Common myeloid progenitor, CD34-positive (primary cell): ENCODE measurements at regions not wholly inside any gene's neighbourhood (a gene's known extent, or its start where the extent isn't known, plus 50 kb on each side); places are given as distances from the start of the nearest gene placed in this dataset.

Experiments
- CTCF ChIA-PET: fragments of 350-600 bp; sonication (Branson Sonifier 250); formaldehyde crosslinking; loops from one replicate; lab custom pipeline; 2021; ENCODE audit warnings: antibody characterized with exemption; lab: Charles Lee
- POLR2A ChIA-PET: fragments of 350-600 bp; sonication (Branson Sonifier 250); formaldehyde crosslinking; loops from one replicate; lab custom pipeline; 2021; ENCODE audit warnings: antibody characterized with exemption; lab: Charles Lee
- DNase-seq, 3 donors: peaks; one replicate each; pipeline versions ENCODE4 v3.0.0 to v3.0.0-alpha.2; 2013
- H3K27ac ChIP-seq, 2 experiments: 1 replicate in 1 of 2; 2 replicates in 1 of 2; pipeline ENCODE4 v1.7.0; 2013; ENCODE audit warnings: inconsistent platforms in 2 of 2, low read length in 2 of 2, mild to moderate bottlenecking in 2 of 2, low read depth in 1 of 2, moderate library complexity in 1 of 2; ENCODE audit not compliant: severe bottlenecking in 2 of 2, insufficient read depth in 1 of 2, poor library complexity in 1 of 2
- H3K27me3 ChIP-seq, 5 experiments: replicated peaks in 2 of 5; 1 replicate in 3 of 5; 2 replicates in 2 of 5; pipeline versions ENCODE4 v1.6.1 to v1.7.0; 2013; ENCODE audit warnings: low read length in 4 of 5, mild to moderate bottlenecking in 2 of 5, moderate library complexity in 2 of 5, inconsistent platforms in 1 of 5; ENCODE audit not compliant: insufficient read depth in 5 of 5, control insufficient read depth in 4 of 5
- H3K36me3 ChIP-seq, 4 experiments: 1 replicate in 2 of 4; 2 replicates in 2 of 4; pipeline versions ENCODE4 v1.6.1 to v1.7.0; 2013; ENCODE audit warnings: low read length in 3 of 4, control low read depth in 1 of 4, mild to moderate bottlenecking in 1 of 4; ENCODE audit not compliant: control insufficient read depth in 4 of 4, insufficient read depth in 4 of 4
- H3K4me1 ChIP-seq, 4 experiments: 1 replicate in 3 of 4; 2 replicates in 1 of 4; pipeline versions ENCODE4 v1.6.1 to v1.7.1; 2013; ENCODE audit warnings: low read length in 3 of 4, mild to moderate bottlenecking in 3 of 4, control low read depth in 1 of 4, inconsistent platforms in 1 of 4, moderate library complexity in 1 of 4; ENCODE audit not compliant: control insufficient read depth in 4 of 4, insufficient read depth in 4 of 4; ENCODE audit errors: control extremely low read depth in 1 of 4
- H3K4me3 ChIP-seq, 7 experiments: 1 replicate in 4 of 7; 2 replicates in 3 of 7; pipeline versions ENCODE4 v1.5.1 to v1.7.0; 2013; ENCODE audit warnings: mild to moderate bottlenecking in 7 of 7, low read length in 6 of 7, moderate library complexity in 6 of 7, inconsistent platforms in 2 of 7, low read depth in 2 of 7, control low read depth in 1 of 7; ENCODE audit not compliant: insufficient read depth in 4 of 7, control insufficient read depth in 1 of 7; ENCODE audit errors: extremely low read depth in 1 of 7
- H3K9me3 ChIP-seq, 5 experiments: 1 replicate in 4 of 5; 2 replicates in 1 of 5; pipeline versions ENCODE4 v1.6.1 to v1.7.1; 2013; ENCODE audit warnings: low read length in 4 of 5, mild to moderate bottlenecking in 2 of 5, inconsistent platforms in 1 of 5, low read depth in 1 of 5, moderate library complexity in 1 of 5; ENCODE audit not compliant: control insufficient read depth in 4 of 5, insufficient read depth in 2 of 5; ENCODE audit errors: control extremely low read depth in 1 of 5
- WGBS: methylation state at CpG from one replicate; pipeline ENCODE4 v1.1.5; 2013; ENCODE audit not compliant: insufficient coverage; 5-methylcytosine and 5-hydroxymethylcytosine counted together

GRCh38 chr10:121085367-121085766 lies 234.2 kb downstream of the WDR11 start:
- DNase-seq = no peak
- Histone ChIP-seq H3K9me3 (no peaks in the 10 kb centered on the region), H3K4me3 (no peak overlapping the region), H3K27me3 (peaks cover 0 to 16% (median 6%) of the 10 kb centered on the region in 5 experiments), H3K36me3 (no peaks in the 10 kb centered on the region), H3K4me1 (no peaks in the 10 kb centered on the region), H3K27ac (no peak overlapping the region)
- 77% methylated on average over 5 of the region's 6 CpGs for WGBS
- CTCF ChIA-PET = interaction anchor here (1.2 kb wide), 1 partner anchor 15 kb away, joined by 3 read pairs; no protein-coding TSS in a partner anchor
- POLR2A ChIA-PET = no interaction called here

- no peaks in the 10 kb centered on the region for H3K4me1 ChIP-seq
- no peaks in the 10 kb centered on the region for H3K36me3 ChIP-seq
- ChIA-PET POLR2A (no interaction called here), CTCF (no interaction called here)
- H3K27ac ChIP-seq = no peak overlapping the region
- no peak for DNase-seq
- H3K27me3 ChIP-seq = peaks cover 0 to 15% (median 6%) of the 10 kb centered on the region in 5 experiments
- 97% methylated on average over 9 of the region's 9 CpGs for WGBS
- H3K9me3 ChIP-seq = peaks cover 0 to 1% (median 0%) of the 10 kb centered on the region in 5 experiments
- no peak overlapping the region for H3K4me3 ChIP-seq
Observed at GRCh38 chr10:121087129-121087528, 236.0 kb downstream of the WDR11 start.

GRCh38 chr10:121087688-121088087 lies 236.5 kb downstream of the WDR11 start:
- H3K9me3 ChIP-seq = peaks cover 0 to 1% (median 0%) of the 10 kb centered on the region in 5 experiments
- 91% methylated on average over 3 of the region's 4 CpGs for WGBS
- H3K4me1 ChIP-seq = no peaks in the 10 kb centered on the region
- no peak overlapping the region for H3K4me3 ChIP-seq
- ChIA-PET CTCF (no interaction called here), POLR2A (no interaction called here)
- no peak for DNase-seq
- H3K27me3 ChIP-seq = peaks cover 0 to 15% (median 3%) of the 10 kb centered on the region in 5 experiments
- H3K36me3 ChIP-seq = no peaks in the 10 kb centered on the region
- no peak overlapping the region for H3K27ac ChIP-seq

GRCh38 chr10:121088524-121088923 lies 237.4 kb downstream of the WDR11 start:
- peaks cover 0 to 1% (median 0%) of the 10 kb centered on the region in 5 experiments for H3K9me3 ChIP-seq
- 50% methylated on average over 1 of the region's 6 CpGs for WGBS
- no peak overlapping the region for H3K4me3 ChIP-seq
- peaks cover 0 to 14% (median 2%) of the 10 kb centered on the region in 5 experiments for H3K27me3 ChIP-seq
- no peaks in the 10 kb centered on the region for H3K36me3 ChIP-seq
- POLR2A ChIA-PET = no interaction called here
- H3K4me1 ChIP-seq = no peaks in the 10 kb centered on the region
- peak; percentile 2 to 40 (median 17) for DNase-seq
- no peak overlapping the region for H3K27ac ChIP-seq
- CTCF ChIA-PET = no interaction called here

GRCh38 chr10:121089434-121089833 lies 238.3 kb downstream of the WDR11 start:
- Histone ChIP-seq H3K4me1 (no peaks in the 10 kb centered on the region), H3K27ac (no peak overlapping the region), H3K9me3 (peaks cover 0 to 1% (median 0%) of the 10 kb centered on the region in 5 experiments), H3K4me3 (no peak overlapping the region), H3K27me3 (peaks cover 0 to 5% (median 0%) of the 10 kb centered on the region in 5 experiments), H3K36me3 (no peaks in the 10 kb centered on the region)
- whole genome bisulfite sequencing = 86% methylated on average over 1 of the region's 3 CpGs
- POLR2A ChIA-PET = no interaction called here
- DNase-seq = no peak
- CTCF ChIA-PET = no interaction called here

GRCh38 chr10:121091961-121092719 lies 241.0 kb downstream of the WDR11 start:
- Histone ChIP-seq H3K27ac (no peak overlapping the region), H3K27me3 (no peaks in the 10 kb centered on the region), H3K4me1 (no peaks in the 10 kb centered on the region), H3K9me3 (peaks cover 0 to 1% (median 0%) of the 10 kb centered on the region in 5 experiments), H3K4me3 (no peak overlapping the region), H3K36me3 (no peaks in the 10 kb centered on the region)
- ChIA-PET CTCF (interaction anchor here (1.2 kb wide), 1 partner anchor 11 kb away, joined by 3 read pairs; no protein-coding TSS in a partner anchor), POLR2A (no interaction called here)
- WGBS = no CpG with 5 or more reads among the region's 5 CpGs
- no peak for DNase-seq

GRCh38 chr10:121092720-121093095 lies 241.5 kb downstream of the WDR11 start:
- peaks cover 0 to 1% (median 0%) of the 10 kb centered on the region in 5 experiments for H3K9me3 ChIP-seq
- POLR2A ChIA-PET = no interaction called here
- no peak for DNase-seq
- H3K27me3 ChIP-seq = no peaks in the 10 kb centered on the region
- no peaks in the 10 kb centered on the region for H3K36me3 ChIP-seq
- no peaks in the 10 kb centered on the region for H3K4me1 ChIP-seq
- CTCF ChIA-PET = interaction anchor here (1.2 kb wide), 1 partner anchor 10 kb away, joined by 3 read pairs; no protein-coding TSS in a partner anchor
- WGBS = 80% methylated on average over 1 of the region's 1 CpG
- no peak overlapping the region for H3K4me3 ChIP-seq
- H3K27ac ChIP-seq = no peak overlapping the region
